SK-N-MC (cell line): ENCODE measurements at regions not wholly inside any gene's neighbourhood (a gene's known extent, or its start where the extent isn't known, plus 50 kb on each side); places are given as distances from the start of the nearest gene placed in this dataset.

Source experiments
- DNase-seq: peaks from one replicate; pipeline ENCODE4 v3.0.0-alpha.2; 2011; ENCODE audit warnings: low read depth, low spot score
- H3K27ac ChIP-seq: fragments of 200-600 bp; sonication (generic); 2 replicates; pipeline ENCODE4 v1.5.1; 2016; ENCODE audit warnings: mixed run types
- H3K36me3 ChIP-seq: fragments of 200-600 bp; sonication (generic); 2 replicates; pipeline ENCODE4 v1.6.1; 2017; ENCODE audit warnings: antibody characterized with exemption, low read length, mixed read lengths; ENCODE audit not compliant: insufficient read depth
- H3K4me3 ChIP-seq: fragments of 200-600 bp; sonication (generic); 2 replicates; pipeline ENCODE4 v1.5.1; 2016
- H3K9ac ChIP-seq: fragments of 200-600 bp; sonication (generic); 2 replicates; pipeline ENCODE4 v1.8.0; 2017; ENCODE audit warnings: mixed run types, mixed read lengths; ENCODE audit not compliant: insufficient read length
- H3K9me3 ChIP-seq: fragments of 200-600 bp; sonication (generic); 2 replicates; pipeline ENCODE4 v1.6.1; 2017; ENCODE audit warnings: low read depth, mild to moderate bottlenecking, antibody characterized with exemption, low read length, moderate library complexity, mixed read lengths
- EZH2 ChIP-seq: fragments of 200-600 bp; sonication (generic); IDR thresholded peaks from one replicate; pipeline ENCODE4 v1.6.1; 2017; ENCODE audit warnings: antibody characterized with exemption
- FOXP2 ChIP-seq: optimal IDR thresholded peaks from 2 replicates; pipeline ENCODE3; 2011; ENCODE audit warnings: mild to moderate bottlenecking, moderate library complexity; ENCODE audit not compliant: insufficient read depth; ENCODE audit errors: extremely low read length, control extremely low read depth
- POLR2AphosphoS5 ChIP-seq: IDR thresholded peaks from 2 replicates; pipeline ENCODE4 v1.6.1; 2012; ENCODE audit warnings: mild to moderate bottlenecking, low read depth, low read length, borderline replicate concordance

GRCh38 chr20:48339986-48340882, 487.6 kb downstream of the PREX1 start:
- no peaks in the 10 kb centered on the region for H3K9me3 ChIP-seq
- H3K9ac ChIP-seq, result no peak overlapping the region
- no peak overlapping the region for H3K4me3 ChIP-seq
- no peak overlapping the region for H3K27ac ChIP-seq
- H3K36me3 ChIP-seq, result no peaks in the 10 kb centered on the region
- DNase-seq, result no peak
- no peak for TF ChIP-seq EZH2
- TF ChIP-seq POLR2AphosphoS5, result no peak
- TF ChIP-seq FOXP2, result no peak

GRCh38 chr20:48339190-48339985, 488.4 kb downstream of the PREX1 start:
- TF ChIP-seq EZH2, result no peak
- TF ChIP-seq FOXP2, result no peak
- TF ChIP-seq POLR2AphosphoS5, result no peak
- Histone ChIP-seq H3K4me3 (no peak overlapping the region), H3K9ac (no peak overlapping the region), H3K27ac (no peak overlapping the region), H3K36me3 (no peaks in the 10 kb centered on the region), H3K9me3 (no peaks in the 10 kb centered on the region)
- DNase-seq, result no peak

- Histone ChIP-seq H3K4me3 (no peak overlapping the region), H3K36me3 (no peaks in the 10 kb centered on the region), H3K9ac (no peak overlapping the region), H3K9me3 (no peaks in the 10 kb centered on the region), H3K27ac (no peak overlapping the region)
- no peak for DNase-seq
- TF ChIP-seq POLR2AphosphoS5, result no peak
- no peak for TF ChIP-seq EZH2
- TF ChIP-seq FOXP2, result no peak
These were observed 489.1 kb downstream of the PREX1 start for GRCh38 chr20:48338717-48339116.

- H3K9ac ChIP-seq, result no peak overlapping the region
- no peaks in the 10 kb centered on the region for H3K9me3 ChIP-seq
- no peak for DNase-seq
- no peak overlapping the region for H3K27ac ChIP-seq
- H3K36me3 ChIP-seq, result no peaks in the 10 kb centered on the region
- H3K4me3 ChIP-seq, result no peak overlapping the region
- TF ChIP-seq POLR2AphosphoS5 (no peak), FOXP2 (no peak), EZH2 (no peak)
These were observed 491.2 kb downstream of the PREX1 start for GRCh38 chr20:48336597-48336996.

GRCh38 chr20:48335308-48336050, 492.3 kb downstream of the PREX1 start:
- no peak for TF ChIP-seq POLR2AphosphoS5
- no peak for TF ChIP-seq EZH2
- no peak overlapping the region for H3K27ac ChIP-seq
- H3K9me3 ChIP-seq, result no peaks in the 10 kb centered on the region
- no peak overlapping the region for H3K4me3 ChIP-seq
- no peak for DNase-seq
- no peak overlapping the region for H3K9ac ChIP-seq
- no peaks in the 10 kb centered on the region for H3K36me3 ChIP-seq

- Histone ChIP-seq H3K36me3 (no peaks in the 10 kb centered on the region), H3K9ac (no peak overlapping the region), H3K4me3 (no peak overlapping the region), H3K9me3 (no peaks in the 10 kb centered on the region), H3K27ac (no peak overlapping the region)
- DNase-seq, result no peak
- no peak for TF ChIP-seq POLR2AphosphoS5
- no peak for TF ChIP-seq FOXP2
- TF ChIP-seq EZH2, result no peak
These were observed 494.1 kb downstream of the PREX1 start for GRCh38 chr20:48333707-48334106.

- no peak for DNase-seq
- H3K27ac ChIP-seq, result no peak overlapping the region
- no peaks in the 10 kb centered on the region for H3K9me3 ChIP-seq
- H3K9ac ChIP-seq, result no peak overlapping the region
- H3K4me3 ChIP-seq, result no peak overlapping the region
- no peaks in the 10 kb centered on the region for H3K36me3 ChIP-seq
- TF ChIP-seq EZH2 (no peak), FOXP2 (no peak), POLR2AphosphoS5 (no peak)
These were observed 495.2 kb downstream of the PREX1 start for GRCh38 chr20:48332555-48332954.

GRCh38 chr20:48331518-48332286, 496.1 kb downstream of the PREX1 start:
- TF ChIP-seq FOXP2 (no peak), POLR2AphosphoS5 (no peak), EZH2 (no peak)
- H3K9me3 ChIP-seq, result no peaks in the 10 kb centered on the region

More at GRCh38 chr20:48331518-48332286, 496.1 kb downstream of the PREX1 start:
- no peaks in the 10 kb centered on the region for H3K36me3 ChIP-seq
- H3K4me3 ChIP-seq, result no peak overlapping the region
- DNase-seq, result no peak
- no peak overlapping the region for H3K9ac ChIP-seq
- H3K27ac ChIP-seq, result no peak overlapping the region
